AG09309 (cell line): ENCODE measurements at regions not wholly inside any gene's neighbourhood (a gene's known extent, or its start where the extent isn't known, plus 50 kb on each side); places are given as distances from the start of the nearest gene placed in this dataset.

ENCODE experiments used
- DNase-seq: peaks from one replicate; pipeline ENCODE4 v3.0.0-alpha.2; 2010; ENCODE audit warnings: low read depth
- H3K4me3 ChIP-seq: 2 replicates; pipeline ENCODE4 v1.5.1; 2011; ENCODE audit warnings: mild to moderate bottlenecking, low read depth, low read length, moderate library complexity; ENCODE audit not compliant: control insufficient read depth
- TF ChIP-seq, protein P1 (sequence below): IDR thresholded peaks from 2 replicates; pipeline ENCODE4 v1.5.1; 2011; ENCODE audit warnings: mild to moderate bottlenecking, low read depth, low read length, inconsistent platforms; ENCODE audit not compliant: insufficient read depth, control insufficient read depth; ENCODE audit errors: missing control alignments

DNA sequence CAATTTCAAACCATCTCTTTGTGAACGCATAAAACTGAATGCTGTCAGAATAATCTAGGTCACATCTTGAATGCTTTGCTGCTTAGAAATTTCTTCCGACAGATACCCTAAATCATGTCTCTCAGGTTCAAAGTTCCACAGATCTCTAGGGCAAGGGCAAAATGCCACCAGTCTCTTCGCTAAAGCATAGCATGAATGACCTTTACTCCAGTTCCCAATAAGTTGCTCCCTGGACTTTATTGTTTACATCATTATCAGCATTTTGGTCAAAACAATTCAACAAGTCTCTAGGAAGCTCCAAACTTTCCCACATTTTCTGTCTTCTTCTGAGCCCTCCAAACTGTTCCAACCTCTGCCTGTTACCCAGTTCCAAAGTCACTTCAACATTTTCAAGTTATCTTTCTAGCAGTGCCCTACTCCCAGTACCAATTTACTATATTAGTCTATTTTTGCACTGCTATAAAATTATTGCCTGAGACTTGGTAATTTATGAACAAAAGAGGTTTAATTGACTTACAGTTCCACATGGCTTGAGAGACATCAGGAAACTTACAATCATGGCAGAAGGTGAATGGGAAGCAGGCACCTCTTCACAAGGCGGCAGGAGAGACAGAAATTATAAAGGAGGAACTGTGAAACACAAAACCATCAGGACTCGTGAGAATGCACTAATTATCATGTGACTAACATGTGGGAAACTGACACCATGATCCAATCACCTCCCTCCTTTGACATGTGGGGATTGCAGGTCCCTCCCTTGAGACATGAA is 77.0 kb downstream of the SPRY2 start:
- TF ChIP-seq, protein P1, sequence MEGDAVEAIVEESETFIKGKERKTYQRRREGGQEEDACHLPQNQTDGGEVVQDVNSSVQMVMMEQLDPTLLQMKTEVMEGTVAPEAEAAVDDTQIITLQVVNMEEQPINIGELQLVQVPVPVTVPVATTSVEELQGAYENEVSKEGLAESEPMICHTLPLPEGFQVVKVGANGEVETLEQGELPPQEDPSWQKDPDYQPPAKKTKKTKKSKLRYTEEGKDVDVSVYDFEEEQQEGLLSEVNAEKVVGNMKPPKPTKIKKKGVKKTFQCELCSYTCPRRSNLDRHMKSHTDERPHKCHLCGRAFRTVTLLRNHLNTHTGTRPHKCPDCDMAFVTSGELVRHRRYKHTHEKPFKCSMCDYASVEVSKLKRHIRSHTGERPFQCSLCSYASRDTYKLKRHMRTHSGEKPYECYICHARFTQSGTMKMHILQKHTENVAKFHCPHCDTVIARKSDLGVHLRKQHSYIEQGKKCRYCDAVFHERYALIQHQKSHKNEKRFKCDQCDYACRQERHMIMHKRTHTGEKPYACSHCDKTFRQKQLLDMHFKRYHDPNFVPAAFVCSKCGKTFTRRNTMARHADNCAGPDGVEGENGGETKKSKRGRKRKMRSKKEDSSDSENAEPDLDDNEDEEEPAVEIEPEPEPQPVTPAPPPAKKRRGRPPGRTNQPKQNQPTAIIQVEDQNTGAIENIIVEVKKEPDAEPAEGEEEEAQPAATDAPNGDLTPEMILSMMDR: no peak
- no peak overlapping the region for H3K4me3 ChIP-seq
- no peak for DNase-seq

DNA sequence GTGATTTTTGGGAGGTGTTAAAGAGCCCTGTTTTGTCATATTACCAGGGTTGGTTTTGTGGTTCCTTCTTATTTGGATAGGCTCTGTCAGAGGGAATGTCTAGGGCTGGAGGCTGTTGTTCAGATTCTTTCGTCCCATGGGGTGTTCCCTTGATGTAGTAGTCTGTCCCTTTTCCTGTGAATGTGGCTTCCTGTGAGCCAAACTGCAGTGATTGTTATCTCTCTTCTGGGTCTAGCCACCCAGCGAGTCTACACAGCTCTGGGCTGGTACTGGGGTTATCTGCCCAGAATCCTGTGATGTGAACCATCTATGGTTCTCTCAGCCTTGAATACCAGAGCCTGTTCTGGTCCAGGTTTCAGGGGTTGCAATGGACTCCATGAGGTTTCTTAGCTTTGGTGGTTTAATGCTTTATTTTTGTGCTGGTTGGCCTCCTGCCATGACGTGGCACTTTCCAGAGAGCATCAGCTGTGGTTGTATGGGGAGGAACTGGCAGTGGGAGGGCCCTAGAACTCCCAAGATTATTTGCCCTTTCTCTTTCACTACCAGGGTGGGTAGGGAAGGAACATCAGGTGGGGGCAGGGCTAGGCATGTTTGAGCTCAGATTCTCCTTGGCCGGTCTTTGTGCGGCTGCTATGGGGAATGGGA is 78.8 kb downstream of the SPRY2 start:
- TF ChIP-seq, protein P1: no peak
- no peak for DNase-seq

GRCh38 chr13:80259159-80259558 is 81.8 kb downstream of the SPRY2 start:
- TF ChIP-seq, protein P1: no peak
- DNase-seq: no peak
- H3K4me3 ChIP-seq: no peak overlapping the region

More for the DNA sequence above, 78.8 kb downstream of the SPRY2 start:
- H3K4me3 ChIP-seq: no peak overlapping the region

DNA sequence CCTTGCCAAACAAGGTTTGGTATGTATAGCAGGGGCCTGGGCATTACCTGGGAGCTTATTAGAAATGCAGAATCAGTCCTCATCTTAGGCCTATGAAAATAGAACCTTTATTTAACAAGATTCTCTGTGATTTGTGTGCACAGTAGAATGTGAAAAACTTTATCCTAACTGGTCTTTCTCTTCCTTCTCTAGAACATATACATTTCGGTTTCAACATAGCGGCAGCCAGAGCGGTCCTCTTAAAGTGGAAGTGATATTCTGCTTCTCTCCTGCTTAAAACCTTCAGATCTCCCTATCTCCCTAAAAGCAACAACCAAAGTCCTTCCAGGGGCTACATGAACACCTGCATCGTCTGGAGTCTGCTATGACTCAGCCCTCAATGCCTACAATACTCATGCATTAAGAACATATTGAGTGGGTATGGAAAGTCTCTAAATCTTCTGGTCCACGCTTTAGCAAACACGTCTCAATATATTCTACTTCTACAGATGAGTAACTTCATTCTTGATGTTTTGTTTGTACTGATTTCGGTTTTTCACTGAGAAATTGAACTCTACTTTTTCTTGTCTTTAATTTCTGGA is 84.5 kb downstream of the SPRY2 start:
- H3K4me3 ChIP-seq: no peak overlapping the region
- no peak for DNase-seq
- TF ChIP-seq, protein P1: no peak

- no peak overlapping the region for H3K4me3 ChIP-seq
- TF ChIP-seq, protein P1: no peak
- no peak for DNase-seq
Measured at GRCh38 chr13:80255946-80256345, 85.0 kb downstream of the SPRY2 start.

GRCh38 chr13:80251403-80251802 is 89.5 kb downstream of the SPRY2 start:
- no peak overlapping the region for H3K4me3 ChIP-seq
- no peak for DNase-seq
- TF ChIP-seq, protein P1: no peak
